ENCODE measurements at regions not wholly inside any gene's neighbourhood (a gene's known extent, or its start where the extent isn't known, plus 50 kb on each side); places are given as distances from the start of the nearest gene placed in this dataset.

DNA sequence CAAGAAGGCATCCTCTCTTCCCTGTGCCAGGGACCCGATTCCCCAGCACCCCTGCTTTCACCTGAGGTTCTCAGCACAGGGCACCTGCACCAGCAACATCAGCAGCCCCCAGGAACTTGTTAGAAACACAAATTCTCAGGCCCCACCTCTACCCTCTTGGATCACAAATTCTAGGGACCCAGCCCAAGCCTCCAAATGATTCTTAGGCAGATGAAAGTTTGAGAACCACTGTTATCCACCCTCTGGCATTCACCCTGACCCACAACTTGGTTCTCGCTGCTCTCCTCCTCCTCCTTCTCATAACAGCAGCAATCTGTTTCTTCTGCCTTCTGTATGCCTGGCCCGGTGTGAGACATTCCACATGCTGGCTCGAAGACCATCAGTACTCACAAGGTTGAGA is 60.3 kb upstream of the HIVEP3 start (continued):
- TF ChIP-seq ZZZ3 (IDR thresholded peaks at IDR 0.05; ENCODE audit: control insufficient read depth, insufficient read length, low read depth) (no peak), POLR2AphosphoS5 (IDR thresholded peaks at IDR 0.05; ENCODE audit: low read length) (no peak), EZH2 (IDR thresholded peaks at IDR 0.05; ENCODE audit: borderline replicate concordance, control insufficient read depth, low read depth, low read length) (no peak), BCL11A (IDR thresholded peaks at IDR 0.05; ENCODE audit: low read depth, low read length) (no peak), ZNF384 (IDR thresholded peaks at IDR 0.05; ENCODE audit: borderline replicate concordance, low read depth, low read length) (no peak), RFX5 (IDR thresholded peaks at IDR 0.05; ENCODE audit: low read depth, low read length) (no peak), IKZF2 (IDR thresholded peaks at IDR 0.05) (no peak), BMI1 (IDR thresholded peaks at IDR 0.05; ENCODE audit: borderline replicate concordance) (no peak)
- TF ChIP-seq, protein P1, sequence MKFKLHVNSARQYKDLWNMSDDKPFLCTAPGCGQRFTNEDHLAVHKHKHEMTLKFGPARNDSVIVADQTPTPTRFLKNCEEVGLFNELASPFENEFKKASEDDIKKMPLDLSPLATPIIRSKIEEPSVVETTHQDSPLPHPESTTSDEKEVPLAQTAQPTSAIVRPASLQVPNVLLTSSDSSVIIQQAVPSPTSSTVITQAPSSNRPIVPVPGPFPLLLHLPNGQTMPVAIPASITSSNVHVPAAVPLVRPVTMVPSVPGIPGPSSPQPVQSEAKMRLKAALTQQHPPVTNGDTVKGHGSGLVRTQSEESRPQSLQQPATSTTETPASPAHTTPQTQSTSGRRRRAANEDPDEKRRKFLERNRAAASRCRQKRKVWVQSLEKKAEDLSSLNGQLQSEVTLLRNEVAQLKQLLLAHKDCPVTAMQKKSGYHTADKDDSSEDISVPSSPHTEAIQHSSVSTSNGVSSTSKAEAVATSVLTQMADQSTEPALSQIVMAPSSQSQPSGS (IDR thresholded peaks at IDR 0.05; ENCODE audit: low read length) = no peak
- TF ChIP-seq, protein P2, sequence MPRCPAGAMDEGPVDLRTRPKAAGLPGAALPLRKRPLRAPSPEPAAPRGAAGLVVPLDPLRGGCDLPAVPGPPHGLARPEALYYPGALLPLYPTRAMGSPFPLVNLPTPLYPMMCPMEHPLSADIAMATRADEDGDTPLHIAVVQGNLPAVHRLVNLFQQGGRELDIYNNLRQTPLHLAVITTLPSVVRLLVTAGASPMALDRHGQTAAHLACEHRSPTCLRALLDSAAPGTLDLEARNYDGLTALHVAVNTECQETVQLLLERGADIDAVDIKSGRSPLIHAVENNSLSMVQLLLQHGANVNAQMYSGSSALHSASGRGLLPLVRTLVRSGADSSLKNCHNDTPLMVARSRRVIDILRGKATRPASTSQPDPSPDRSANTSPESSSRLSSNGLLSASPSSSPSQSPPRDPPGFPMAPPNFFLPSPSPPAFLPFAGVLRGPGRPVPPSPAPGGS (IDR thresholded peaks at IDR 0.05; ENCODE audit: borderline replicate concordance, insufficient read depth, low read depth, low read length, poor library complexity, severe bottlenecking) = no peak
- TF ChIP-seq, protein P3, sequence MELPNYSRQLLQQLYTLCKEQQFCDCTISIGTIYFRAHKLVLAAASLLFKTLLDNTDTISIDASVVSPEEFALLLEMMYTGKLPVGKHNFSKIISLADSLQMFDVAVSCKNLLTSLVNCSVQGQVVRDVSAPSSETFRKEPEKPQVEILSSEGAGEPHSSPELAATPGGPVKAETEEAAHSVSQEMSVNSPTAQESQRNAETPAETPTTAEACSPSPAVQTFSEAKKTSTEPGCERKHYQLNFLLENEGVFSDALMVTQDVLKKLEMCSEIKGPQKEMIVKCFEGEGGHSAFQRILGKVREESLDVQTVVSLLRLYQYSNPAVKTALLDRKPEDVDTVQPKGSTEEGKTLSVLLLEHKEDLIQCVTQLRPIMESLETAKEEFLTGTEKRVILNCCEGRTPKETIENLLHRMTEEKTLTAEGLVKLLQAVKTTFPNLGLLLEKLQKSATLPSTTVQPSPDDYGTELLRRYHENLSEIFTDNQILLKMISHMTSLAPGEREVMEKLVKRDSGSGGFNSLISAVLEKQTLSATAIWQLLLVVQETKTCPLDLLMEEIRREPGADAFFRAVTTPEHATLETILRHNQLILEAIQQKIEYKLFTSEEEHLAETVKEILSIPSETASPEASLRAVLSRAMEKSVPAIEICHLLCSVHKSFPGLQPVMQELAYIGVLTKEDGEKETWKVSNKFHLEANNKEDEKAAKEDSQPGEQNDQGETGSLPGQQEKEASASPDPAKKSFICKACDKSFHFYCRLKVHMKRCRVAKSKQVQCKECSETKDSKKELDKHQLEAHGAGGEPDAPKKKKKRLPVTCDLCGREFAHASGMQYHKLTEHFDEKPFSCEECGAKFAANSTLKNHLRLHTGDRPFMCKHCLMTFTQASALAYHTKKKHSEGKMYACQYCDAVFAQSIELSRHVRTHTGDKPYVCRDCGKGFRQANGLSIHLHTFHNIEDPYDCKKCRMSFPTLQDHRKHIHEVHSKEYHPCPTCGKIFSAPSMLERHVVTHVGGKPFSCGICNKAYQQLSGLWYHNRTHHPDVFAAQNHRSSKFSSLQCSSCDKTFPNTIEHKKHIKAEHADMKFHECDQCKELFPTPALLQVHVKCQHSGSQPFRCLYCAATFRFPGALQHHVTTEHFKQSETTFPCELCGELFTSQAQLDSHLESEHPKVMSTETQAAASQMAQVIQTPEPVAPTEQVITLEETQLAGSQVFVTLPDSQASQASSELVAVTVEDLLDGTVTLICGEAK (IDR thresholded peaks at IDR 0.05; ENCODE audit: borderline replicate concordance) = no peak
- TF ChIP-seq, protein P4, sequence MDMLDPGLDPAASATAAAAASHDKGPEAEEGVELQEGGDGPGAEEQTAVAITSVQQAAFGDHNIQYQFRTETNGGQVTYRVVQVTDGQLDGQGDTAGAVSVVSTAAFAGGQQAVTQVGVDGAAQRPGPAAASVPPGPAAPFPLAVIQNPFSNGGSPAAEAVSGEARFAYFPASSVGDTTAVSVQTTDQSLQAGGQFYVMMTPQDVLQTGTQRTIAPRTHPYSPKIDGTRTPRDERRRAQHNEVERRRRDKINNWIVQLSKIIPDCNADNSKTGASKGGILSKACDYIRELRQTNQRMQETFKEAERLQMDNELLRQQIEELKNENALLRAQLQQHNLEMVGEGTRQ (IDR thresholded peaks at IDR 0.05; ENCODE audit: borderline replicate concordance, low read depth, low read length) = no peak
- TF ChIP-seq, protein P5, sequence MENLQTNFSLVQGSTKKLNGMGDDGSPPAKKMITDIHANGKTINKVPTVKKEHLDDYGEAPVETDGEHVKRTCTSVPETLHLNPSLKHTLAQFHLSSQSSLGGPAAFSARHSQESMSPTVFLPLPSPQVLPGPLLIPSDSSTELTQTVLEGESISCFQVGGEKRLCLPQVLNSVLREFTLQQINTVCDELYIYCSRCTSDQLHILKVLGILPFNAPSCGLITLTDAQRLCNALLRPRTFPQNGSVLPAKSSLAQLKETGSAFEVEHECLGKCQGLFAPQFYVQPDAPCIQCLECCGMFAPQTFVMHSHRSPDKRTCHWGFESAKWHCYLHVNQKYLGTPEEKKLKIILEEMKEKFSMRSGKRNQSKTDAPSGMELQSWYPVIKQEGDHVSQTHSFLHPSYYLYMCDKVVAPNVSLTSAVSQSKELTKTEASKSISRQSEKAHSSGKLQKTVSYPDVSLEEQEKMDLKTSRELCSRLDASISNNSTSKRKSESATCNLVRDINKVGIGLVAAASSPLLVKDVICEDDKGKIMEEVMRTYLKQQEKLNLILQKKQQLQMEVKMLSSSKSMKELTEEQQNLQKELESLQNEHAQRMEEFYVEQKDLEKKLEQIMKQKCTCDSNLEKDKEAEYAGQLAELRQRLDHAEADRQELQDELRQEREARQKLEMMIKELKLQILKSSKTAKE (IDR thresholded peaks at IDR 0.05; ENCODE audit: low read depth, poor library complexity, severe bottlenecking) = no peak

Measured in GM12878 (cell line).